Chondrocyte (in vitro differentiated cells): ENCODE measurements at regions not wholly inside any gene's neighbourhood (a gene's known extent, or its start where the extent isn't known, plus 50 kb on each side); places are given as distances from the start of the nearest gene placed in this dataset.
"Not testable (repeated sequence)": the region's sequence is repeated elsewhere in the genome, so short reads cannot be mapped to it uniquely, and the experiment has no call there.

Experiments
- DNase-seq: peaks from one replicate; pipeline ENCODE4 v3.0.0; 2021; ENCODE audit warnings: mixed read lengths, low spot score
- H3K27ac Mint-ChIP-seq: one replicate; pipeline ENCODE4 v1.8.0; 2021; ENCODE audit warnings: mild to moderate bottlenecking, moderate library complexity, mixed read lengths; ENCODE audit not compliant: unreplicated experiment
- H3K27me3 Mint-ChIP-seq: 2 replicates; pipeline ENCODE4 v1.8.0; 2021; ENCODE audit warnings: low read depth, mixed read lengths
- H3K36me3 Mint-ChIP-seq: 2 replicates; pipeline ENCODE4 v1.8.0; 2021; ENCODE audit warnings: low read depth, mixed read lengths
- H3K4me1 Mint-ChIP-seq: 2 replicates; pipeline ENCODE4 v1.8.0; 2021; ENCODE audit warnings: low read depth, mild to moderate bottlenecking, mixed read lengths
- H3K4me3 Mint-ChIP-seq: one replicate; pipeline ENCODE4 v1.8.0; 2021; ENCODE audit warnings: mild to moderate bottlenecking, moderate library complexity, mixed read lengths; ENCODE audit not compliant: unreplicated experiment
- H3K9me3 Mint-ChIP-seq: 2 replicates; pipeline ENCODE4 v1.8.0; 2021; ENCODE audit warnings: low read depth, mixed read lengths
- TF ChIP-seq, protein P1 (sequence below): fragments of 200-600 bp; sonication (generic); IDR thresholded peaks from 2 replicates; pipeline ENCODE4 v1.5.0; 2021; ENCODE audit warnings: antibody characterized with exemption, mild to moderate bottlenecking, moderate library complexity

DNA sequence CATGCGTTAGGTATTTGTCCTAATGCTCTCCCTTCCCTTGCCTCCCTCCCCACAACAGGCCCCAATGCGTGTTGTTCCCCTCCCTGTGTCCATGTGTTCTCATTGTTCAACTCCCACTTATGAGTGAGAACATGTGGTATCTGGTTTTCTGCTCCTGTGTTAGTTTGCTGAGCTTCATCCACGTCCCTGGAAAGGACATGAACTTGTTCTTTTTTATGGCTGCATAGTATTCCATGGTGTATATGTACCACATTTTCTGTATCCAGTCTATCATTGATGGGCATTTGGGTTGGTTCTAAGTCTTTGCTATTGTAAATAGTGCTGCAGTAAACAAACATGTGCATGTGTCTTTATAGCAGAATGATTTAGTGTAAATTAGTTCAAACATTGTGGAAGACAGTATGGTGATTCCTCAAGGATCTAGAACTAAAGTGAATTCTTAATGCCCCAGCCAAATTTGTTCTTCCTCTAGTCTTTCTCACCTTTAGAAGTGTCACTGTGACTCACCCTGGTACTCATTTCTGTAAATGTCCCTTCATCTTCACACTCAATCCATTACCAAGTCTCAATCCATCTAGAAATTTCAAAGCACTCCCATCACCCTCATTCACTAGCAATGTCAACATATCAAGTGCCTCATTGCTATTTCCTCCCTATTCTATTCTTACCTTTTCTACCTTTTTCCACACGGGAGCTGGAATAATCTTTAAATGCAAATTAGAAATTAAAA is 123.9 kb downstream of the MREG start:
- H3K27ac Mint-ChIP-seq, H3K27me3 Mint-ChIP-seq, H3K4me3 Mint-ChIP-seq, DNase-seq, H3K36me3 Mint-ChIP-seq: not testable (repeated sequence)
- Mint-ChIP-seq H3K4me1 (peaks cover 52% of the 10 kb centered on the region), H3K9me3 (peaks cover 13% of the 10 kb centered on the region)

DNA sequence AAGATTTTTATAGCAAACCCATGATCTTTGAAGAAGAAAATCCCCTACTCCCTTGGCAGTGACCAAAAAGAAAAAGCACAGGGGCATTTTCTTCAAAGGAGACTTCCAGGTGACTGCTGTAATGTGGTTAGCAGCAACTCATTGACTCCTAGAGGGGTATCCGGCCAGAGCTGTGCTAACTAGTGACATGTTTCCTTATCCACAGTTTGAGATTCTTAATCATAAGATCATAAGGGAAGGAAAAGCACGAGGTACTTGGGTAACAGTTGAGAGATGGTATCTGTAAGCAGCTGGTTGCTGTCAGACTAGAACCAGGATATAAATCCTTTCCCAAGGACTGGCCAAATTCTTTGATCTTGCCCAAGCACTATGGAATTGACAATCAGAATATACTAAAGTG is 124.7 kb downstream of the MREG start:
- no peaks in the 10 kb centered on the region for H3K27me3 Mint-ChIP-seq
- H3K36me3 Mint-ChIP-seq: no peaks in the 10 kb centered on the region
- no peak for DNase-seq
- H3K27ac Mint-ChIP-seq: peak overlapping the region; percentile 96
- peaks cover 13% of the 10 kb centered on the region for H3K9me3 Mint-ChIP-seq
- no peak overlapping the region for H3K4me3 Mint-ChIP-seq
- peaks cover 60% of the 10 kb centered on the region for H3K4me1 Mint-ChIP-seq
- TF ChIP-seq, protein P1, sequence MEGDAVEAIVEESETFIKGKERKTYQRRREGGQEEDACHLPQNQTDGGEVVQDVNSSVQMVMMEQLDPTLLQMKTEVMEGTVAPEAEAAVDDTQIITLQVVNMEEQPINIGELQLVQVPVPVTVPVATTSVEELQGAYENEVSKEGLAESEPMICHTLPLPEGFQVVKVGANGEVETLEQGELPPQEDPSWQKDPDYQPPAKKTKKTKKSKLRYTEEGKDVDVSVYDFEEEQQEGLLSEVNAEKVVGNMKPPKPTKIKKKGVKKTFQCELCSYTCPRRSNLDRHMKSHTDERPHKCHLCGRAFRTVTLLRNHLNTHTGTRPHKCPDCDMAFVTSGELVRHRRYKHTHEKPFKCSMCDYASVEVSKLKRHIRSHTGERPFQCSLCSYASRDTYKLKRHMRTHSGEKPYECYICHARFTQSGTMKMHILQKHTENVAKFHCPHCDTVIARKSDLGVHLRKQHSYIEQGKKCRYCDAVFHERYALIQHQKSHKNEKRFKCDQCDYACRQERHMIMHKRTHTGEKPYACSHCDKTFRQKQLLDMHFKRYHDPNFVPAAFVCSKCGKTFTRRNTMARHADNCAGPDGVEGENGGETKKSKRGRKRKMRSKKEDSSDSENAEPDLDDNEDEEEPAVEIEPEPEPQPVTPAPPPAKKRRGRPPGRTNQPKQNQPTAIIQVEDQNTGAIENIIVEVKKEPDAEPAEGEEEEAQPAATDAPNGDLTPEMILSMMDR: no peak

DNA sequence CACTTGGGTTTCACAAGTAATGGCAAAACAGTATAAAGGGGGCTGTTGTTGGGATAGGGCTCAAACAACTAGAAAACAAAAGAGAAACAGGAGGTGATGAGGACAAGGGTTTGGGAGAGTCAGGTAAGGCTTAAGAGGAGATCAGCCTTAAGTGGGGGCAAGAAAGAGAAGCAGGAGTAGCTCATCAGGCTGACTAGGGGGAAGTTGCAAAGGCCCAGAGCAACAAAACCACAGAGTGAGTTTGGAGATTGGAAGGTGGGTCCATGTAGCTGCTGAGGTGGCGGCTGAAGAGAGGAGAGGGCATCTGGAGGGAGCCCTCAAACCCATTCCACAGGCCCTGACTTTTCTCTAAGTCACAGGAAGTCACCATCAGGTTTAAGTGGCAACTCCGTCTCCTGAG is 126.0 kb downstream of the MREG start:
- H3K27ac Mint-ChIP-seq: peak overlapping the region; percentile 96
- no peak overlapping the region for H3K4me3 Mint-ChIP-seq
- no peaks in the 10 kb centered on the region for H3K27me3 Mint-ChIP-seq
- no peak for DNase-seq
- TF ChIP-seq, protein P1: no peak
- no peaks in the 10 kb centered on the region for H3K36me3 Mint-ChIP-seq
- H3K4me1 Mint-ChIP-seq: peaks cover 69% of the 10 kb centered on the region
- peaks cover 16% of the 10 kb centered on the region for H3K9me3 Mint-ChIP-seq

DNA sequence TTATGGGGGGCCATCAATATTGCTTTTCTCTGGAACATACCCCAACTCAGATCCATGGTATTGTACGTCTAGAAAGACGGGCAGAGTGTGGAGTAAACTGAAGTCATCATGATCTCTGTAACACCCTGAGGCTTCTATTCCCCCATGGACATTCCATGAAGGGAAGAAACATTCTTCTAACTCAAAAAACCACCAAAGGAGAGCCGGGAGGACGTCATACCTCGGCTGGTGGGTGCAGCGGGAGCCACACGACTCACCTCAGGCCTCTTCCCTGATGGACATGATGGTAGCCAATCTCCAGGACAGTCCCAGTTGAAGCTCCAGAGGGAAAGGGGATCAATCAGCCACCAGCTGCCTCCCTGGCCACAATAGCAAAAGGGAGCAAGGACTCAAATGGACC is 127.3 kb downstream of the MREG start:
- H3K27ac Mint-ChIP-seq: peak overlapping the region; percentile 96
- H3K4me1 Mint-ChIP-seq: peaks cover 74% of the 10 kb centered on the region
- H3K36me3 Mint-ChIP-seq: no peaks in the 10 kb centered on the region
- TF ChIP-seq, protein P1: no peak
- no peak overlapping the region for H3K4me3 Mint-ChIP-seq
- no peak for DNase-seq
- H3K9me3 Mint-ChIP-seq: peaks cover 16% of the 10 kb centered on the region
- H3K27me3 Mint-ChIP-seq: no peaks in the 10 kb centered on the region

DNA sequence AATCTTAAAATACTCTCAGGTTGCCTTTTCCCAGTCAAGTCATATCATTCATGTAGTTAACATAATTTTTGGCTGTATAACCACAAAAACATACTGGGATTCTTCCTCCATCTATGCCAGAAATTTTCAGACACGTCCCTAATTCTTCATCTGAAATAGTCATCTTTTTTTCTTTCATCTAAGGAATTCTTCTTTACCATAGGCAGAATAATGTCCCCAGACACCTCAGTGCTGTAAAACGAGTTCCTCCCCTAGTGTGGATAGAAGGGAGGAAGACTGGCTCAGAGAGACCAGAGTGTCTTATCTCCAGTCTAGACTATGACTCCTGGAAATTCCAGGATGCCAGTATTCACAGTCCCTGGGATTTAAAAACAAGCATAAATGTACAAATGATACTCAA is 127.8 kb downstream of the MREG start:
- peaks cover 16% of the 10 kb centered on the region for H3K9me3 Mint-ChIP-seq
- TF ChIP-seq, protein P1: no peak
- no peaks in the 10 kb centered on the region for H3K27me3 Mint-ChIP-seq
- H3K4me3 Mint-ChIP-seq: no peak overlapping the region
- H3K36me3 Mint-ChIP-seq: no peaks in the 10 kb centered on the region
- DNase-seq: no peak
- H3K27ac Mint-ChIP-seq: peak overlapping the region; percentile 96
- peaks cover 77% of the 10 kb centered on the region for H3K4me1 Mint-ChIP-seq
